ENCODE measurements at regions not wholly inside any gene's neighbourhood (a gene's known extent, or its start where the extent isn't known, plus 50 kb on each side); places are given as distances from the start of the nearest gene placed in this dataset.

- no peaks in the 10 kb centered on the region for H3K36me3 Mint-ChIP-seq (ENCODE audit: low read depth, unreplicated experiment)
- no peak for DNase-seq (ENCODE audit: low read depth)
- FAIRE-seq, result no peak
- Histone ChIP-seq H2AFZ (ENCODE audit: low read depth, low read length) (no peak overlapping the region), H3K4me3 (ENCODE audit: insufficient read depth, low read depth, low read length) (no peak overlapping the region), H3K4me1 (ENCODE audit: insufficient read depth, low read length) (no peaks in the 10 kb centered on the region), H3K27ac (ENCODE audit: low read depth, low read length) (no peak overlapping the region), H3K36me3 (ENCODE audit: insufficient read depth, low read length) (no peaks in the 10 kb centered on the region), H3K79me2 (ENCODE audit: insufficient read depth, low read length) (no peaks in the 10 kb centered on the region), H3K27me3 (ENCODE audit: insufficient read depth, low read length) (no peaks in the 10 kb centered on the region), H3K9ac (ENCODE audit: low read length) (no peak overlapping the region), H4K20me1 (ENCODE audit: insufficient read depth, low read length) (no peaks in the 10 kb centered on the region), H3K9me3 (ENCODE audit: insufficient read depth, low read depth, low read length) (no peaks in the 10 kb centered on the region), H3K4me2 (ENCODE audit: low read length) (no peak overlapping the region)
- no peaks in the 10 kb centered on the region for H3K4me1 Mint-ChIP-seq (ENCODE audit: low read depth, unreplicated experiment)
- TF ChIP-seq, protein P1, sequence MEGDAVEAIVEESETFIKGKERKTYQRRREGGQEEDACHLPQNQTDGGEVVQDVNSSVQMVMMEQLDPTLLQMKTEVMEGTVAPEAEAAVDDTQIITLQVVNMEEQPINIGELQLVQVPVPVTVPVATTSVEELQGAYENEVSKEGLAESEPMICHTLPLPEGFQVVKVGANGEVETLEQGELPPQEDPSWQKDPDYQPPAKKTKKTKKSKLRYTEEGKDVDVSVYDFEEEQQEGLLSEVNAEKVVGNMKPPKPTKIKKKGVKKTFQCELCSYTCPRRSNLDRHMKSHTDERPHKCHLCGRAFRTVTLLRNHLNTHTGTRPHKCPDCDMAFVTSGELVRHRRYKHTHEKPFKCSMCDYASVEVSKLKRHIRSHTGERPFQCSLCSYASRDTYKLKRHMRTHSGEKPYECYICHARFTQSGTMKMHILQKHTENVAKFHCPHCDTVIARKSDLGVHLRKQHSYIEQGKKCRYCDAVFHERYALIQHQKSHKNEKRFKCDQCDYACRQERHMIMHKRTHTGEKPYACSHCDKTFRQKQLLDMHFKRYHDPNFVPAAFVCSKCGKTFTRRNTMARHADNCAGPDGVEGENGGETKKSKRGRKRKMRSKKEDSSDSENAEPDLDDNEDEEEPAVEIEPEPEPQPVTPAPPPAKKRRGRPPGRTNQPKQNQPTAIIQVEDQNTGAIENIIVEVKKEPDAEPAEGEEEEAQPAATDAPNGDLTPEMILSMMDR (IDR thresholded peaks at IDR 0.05; ENCODE audit: insufficient read depth, low read depth, low read length), result no peak
- TF ChIP-seq EZH2 (IDR thresholded peaks at IDR 0.05; ENCODE audit: insufficient read depth, low read length), result no peak
- H3K4me3 Mint-ChIP-seq (ENCODE audit: unreplicated experiment), result no peak overlapping the region
- H3K9me3 Mint-ChIP-seq (ENCODE audit: unreplicated experiment), result no peaks in the 10 kb centered on the region
- no peaks in the 10 kb centered on the region for H3K27me3 Mint-ChIP-seq (ENCODE audit: low read depth, unreplicated experiment)
- no peak overlapping the region for H3K27ac Mint-ChIP-seq (ENCODE audit: unreplicated experiment)
Observed at GRCh38 chr18:39271654-39272053, 1706.1 kb upstream of the CELF4 start.

DNA sequence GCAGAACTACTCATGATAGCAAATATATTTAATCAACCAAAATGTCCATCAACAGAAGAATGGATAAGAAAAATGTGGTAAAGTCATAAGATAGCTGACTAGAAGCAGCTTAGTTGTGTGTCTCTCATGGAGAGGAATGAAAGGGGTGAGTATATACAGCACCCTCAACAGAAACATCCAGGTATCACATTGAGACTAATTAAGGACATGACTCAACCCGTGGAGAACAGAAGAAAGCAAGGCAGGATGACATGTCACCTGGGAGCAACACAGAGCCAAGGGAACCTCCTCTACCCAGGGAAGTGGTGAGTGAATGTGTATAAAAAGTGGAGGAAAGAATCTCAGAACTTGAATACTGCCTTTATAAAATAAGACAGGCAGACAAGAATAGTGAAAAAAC lies 1695.0 kb upstream of the CELF4 start:
- H3K27me3 ChIP-seq (ENCODE audit: insufficient read depth, low read length), result no peaks in the 10 kb centered on the region
- no peak for DNase-seq (ENCODE audit: low read depth)
- no peak for FAIRE-seq
- H3K4me2 ChIP-seq (ENCODE audit: low read length), result no peak overlapping the region
- no peak overlapping the region for H2AFZ ChIP-seq (ENCODE audit: low read depth, low read length)
- H3K27ac ChIP-seq (ENCODE audit: low read depth, low read length), result no peak overlapping the region
- no peaks in the 10 kb centered on the region for H3K9me3 ChIP-seq (ENCODE audit: insufficient read depth, low read depth, low read length)
- no peaks in the 10 kb centered on the region for H3K36me3 ChIP-seq (ENCODE audit: insufficient read depth, low read length)
- no peak overlapping the region for H3K4me3 Mint-ChIP-seq (ENCODE audit: unreplicated experiment)
- H3K4me1 Mint-ChIP-seq (ENCODE audit: low read depth, unreplicated experiment), result no peaks in the 10 kb centered on the region
- no peaks in the 10 kb centered on the region for H3K9me3 Mint-ChIP-seq (ENCODE audit: unreplicated experiment)
- no peaks in the 10 kb centered on the region for H3K4me1 ChIP-seq (ENCODE audit: insufficient read depth, low read length)
- TF ChIP-seq EZH2 (IDR thresholded peaks at IDR 0.05; ENCODE audit: insufficient read depth, low read length), result no peak
- TF ChIP-seq, protein P1 (IDR thresholded peaks at IDR 0.05; ENCODE audit: insufficient read depth, low read depth, low read length), result no peak
- no peaks in the 10 kb centered on the region for H3K27me3 Mint-ChIP-seq (ENCODE audit: low read depth, unreplicated experiment)
- H4K20me1 ChIP-seq (ENCODE audit: insufficient read depth, low read length), result no peaks in the 10 kb centered on the region
- H3K27ac Mint-ChIP-seq (ENCODE audit: unreplicated experiment), result no peak overlapping the region
- no peaks in the 10 kb centered on the region for H3K36me3 Mint-ChIP-seq (ENCODE audit: low read depth, unreplicated experiment)
- H3K9ac ChIP-seq (ENCODE audit: low read length), result no peak overlapping the region
- H3K79me2 ChIP-seq (ENCODE audit: insufficient read depth, low read length), result no peaks in the 10 kb centered on the region
- no peak overlapping the region for H3K4me3 ChIP-seq (ENCODE audit: insufficient read depth, low read depth, low read length)

DNA sequence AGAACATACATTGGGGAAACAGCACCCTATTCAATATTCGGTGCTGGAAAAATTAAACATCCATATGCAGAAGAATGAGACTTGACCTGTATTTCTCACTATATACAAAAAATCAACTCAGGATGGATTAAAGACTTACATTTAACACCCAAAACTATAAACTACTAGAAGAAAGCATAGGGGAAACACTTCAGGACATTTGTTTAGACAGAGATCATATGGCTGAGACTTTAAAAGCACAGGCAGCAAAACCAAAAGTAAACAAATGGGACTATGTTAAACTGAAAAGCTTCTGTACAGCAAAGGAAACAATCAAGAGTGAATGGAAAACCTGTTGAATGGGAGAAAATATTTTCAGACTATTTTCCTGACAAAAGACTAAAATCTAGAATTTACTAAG lies 1694.1 kb upstream of the CELF4 start:
- Histone ChIP-seq H3K36me3 (ENCODE audit: insufficient read depth, low read length) (no peaks in the 10 kb centered on the region), H3K27ac (ENCODE audit: low read depth, low read length) (no peak overlapping the region), H4K20me1 (ENCODE audit: insufficient read depth, low read length) (no peaks in the 10 kb centered on the region), H3K4me2 (ENCODE audit: low read length) (no peak overlapping the region), H3K27me3 (ENCODE audit: insufficient read depth, low read length) (no peaks in the 10 kb centered on the region), H3K9ac (ENCODE audit: low read length) (no peak overlapping the region), H3K79me2 (ENCODE audit: insufficient read depth, low read length) (no peaks in the 10 kb centered on the region), H3K4me1 (ENCODE audit: insufficient read depth, low read length) (no peaks in the 10 kb centered on the region), H2AFZ (ENCODE audit: low read depth, low read length) (no peak overlapping the region), H3K9me3 (ENCODE audit: insufficient read depth, low read depth, low read length) (no peaks in the 10 kb centered on the region), H3K4me3 (ENCODE audit: insufficient read depth, low read depth, low read length) (no peak overlapping the region)
- no peak for FAIRE-seq
- Mint-ChIP-seq H3K4me3 (ENCODE audit: unreplicated experiment) (no peak overlapping the region), H3K27ac (ENCODE audit: unreplicated experiment) (no peak overlapping the region), H3K4me1 (ENCODE audit: low read depth, unreplicated experiment) (no peaks in the 10 kb centered on the region), H3K27me3 (ENCODE audit: low read depth, unreplicated experiment) (no peaks in the 10 kb centered on the region), H3K36me3 (ENCODE audit: low read depth, unreplicated experiment) (no peaks in the 10 kb centered on the region), H3K9me3 (ENCODE audit: unreplicated experiment) (no peaks in the 10 kb centered on the region)
- TF ChIP-seq, protein P1 (IDR thresholded peaks at IDR 0.05; ENCODE audit: insufficient read depth, low read depth, low read length), result no peak
- TF ChIP-seq EZH2 (IDR thresholded peaks at IDR 0.05; ENCODE audit: insufficient read depth, low read length), result no peak
- no peak for DNase-seq (ENCODE audit: low read depth)
